Middle frontal gyrus (tissue), 1 donor: ENCODE measurements at regions not wholly inside any gene's neighbourhood (a gene's known extent, or its start where the extent isn't known, plus 50 kb on each side); places are given as distances from the start of the nearest gene placed in this dataset.

Experiments used
- DNase-seq: peaks from one replicate; pipeline ENCODE4 v3.0.0-alpha.2; 2015; ENCODE audit warnings: low spot score; ENCODE audit errors: extremely low spot score

DNA sequence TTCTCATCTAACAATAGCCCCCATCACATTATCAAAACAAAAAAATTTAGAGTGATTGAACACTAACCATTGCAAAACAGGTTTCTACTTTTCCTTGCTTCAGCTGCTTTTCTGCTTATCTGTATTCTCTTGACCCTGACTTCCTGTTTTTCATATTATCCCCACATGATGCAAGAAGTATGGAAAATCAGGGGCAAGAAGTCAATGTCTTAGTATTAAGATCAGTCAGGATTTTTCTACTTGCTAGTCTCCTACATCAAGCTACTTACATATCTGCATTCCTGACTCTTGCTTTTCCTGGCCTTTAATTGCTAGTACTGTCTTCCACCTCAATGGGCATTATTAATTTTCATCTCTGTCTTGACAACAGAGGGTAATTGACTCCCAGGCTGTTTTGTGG, 300.2 kb downstream of the OTOL1 start:
- DNase-seq, result no peak

DNA sequence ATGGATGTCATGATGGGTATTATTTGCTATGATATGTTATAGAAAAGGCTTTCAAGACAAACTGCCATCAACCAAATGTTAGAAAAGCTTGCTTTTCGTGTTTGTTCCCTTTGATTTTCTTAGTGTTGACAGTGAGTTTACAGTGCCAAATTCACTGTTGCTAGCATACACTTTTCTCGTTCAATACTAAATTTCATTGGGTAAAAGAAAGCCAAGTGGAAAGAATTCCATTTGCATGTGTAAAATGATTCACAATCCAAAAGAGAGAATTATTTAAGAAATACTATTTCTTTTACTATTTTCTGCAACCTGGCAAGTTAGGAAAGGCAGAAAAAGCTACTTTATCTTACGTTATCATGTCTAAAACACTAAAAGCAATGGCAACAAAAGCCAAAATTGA, 301.4 kb downstream of the OTOL1 start:
- no peak for DNase-seq

DNA sequence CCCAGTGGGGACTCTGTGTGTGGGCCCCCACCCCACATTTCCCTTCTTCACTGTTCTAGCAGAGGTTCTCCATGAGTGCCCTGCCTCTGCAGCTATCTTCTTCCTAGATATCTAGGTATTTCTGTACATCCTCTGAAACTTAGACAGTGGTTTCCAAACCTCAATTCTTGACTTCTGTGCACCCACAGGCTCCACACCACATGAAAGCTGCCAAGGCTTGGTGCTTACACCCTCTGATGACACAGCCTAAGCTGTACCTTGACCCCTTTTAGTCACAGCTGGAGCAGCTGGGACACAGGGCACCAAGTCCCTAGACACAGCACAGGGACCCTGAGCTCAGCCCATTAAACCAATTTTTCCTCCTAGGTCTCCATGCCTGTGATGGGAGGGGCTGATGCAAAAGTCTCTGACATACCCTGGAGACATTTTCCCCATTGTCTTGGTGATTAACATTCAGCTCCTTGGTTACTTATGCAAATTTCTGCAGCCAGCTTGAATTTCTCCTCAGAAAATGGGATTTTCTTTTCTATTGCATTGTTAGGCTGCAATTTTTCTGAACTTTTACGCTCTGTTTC, 304.5 kb downstream of the OTOL1 start:
- no peak for DNase-seq

DNA sequence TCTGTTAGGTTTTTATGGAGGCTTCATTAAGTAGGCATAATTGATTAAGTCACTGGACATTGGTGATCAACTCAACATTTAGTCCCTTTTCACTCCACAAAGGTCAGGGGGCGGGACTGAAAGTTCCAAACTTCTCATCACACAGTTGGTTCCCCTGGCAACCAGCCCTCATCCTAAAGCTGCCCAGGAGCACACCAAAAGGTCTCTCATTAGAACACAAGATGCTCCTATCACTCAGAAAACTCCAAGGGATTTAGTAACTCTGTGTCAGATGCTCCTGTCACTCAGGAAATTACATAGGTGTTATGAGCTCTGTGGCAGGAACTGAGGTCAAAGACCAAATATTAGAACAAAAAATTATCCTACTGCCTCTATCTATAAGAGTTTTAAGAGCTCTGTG, 321.5 kb downstream of the OTOL1 start:
- no peak for DNase-seq

DNA sequence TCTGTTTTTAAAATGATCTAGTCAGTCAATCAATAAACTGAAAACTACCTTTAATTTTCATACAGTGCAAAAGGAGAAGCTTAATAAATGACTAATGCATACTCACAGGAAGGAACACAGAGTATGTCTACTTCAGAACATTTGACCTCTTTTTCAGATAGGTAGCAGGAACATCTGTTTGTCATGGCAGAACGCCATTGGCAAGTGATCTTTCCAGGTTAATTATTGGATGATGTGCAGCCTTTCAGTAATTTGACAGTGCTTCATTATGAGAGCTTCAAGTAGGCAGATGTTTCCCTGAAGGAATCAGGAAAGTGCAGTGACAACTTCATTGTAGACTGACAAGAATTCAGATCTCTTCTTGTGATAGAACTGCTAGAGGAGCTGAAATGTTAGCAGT, 325.0 kb downstream of the OTOL1 start:
- no peak for DNase-seq

DNA sequence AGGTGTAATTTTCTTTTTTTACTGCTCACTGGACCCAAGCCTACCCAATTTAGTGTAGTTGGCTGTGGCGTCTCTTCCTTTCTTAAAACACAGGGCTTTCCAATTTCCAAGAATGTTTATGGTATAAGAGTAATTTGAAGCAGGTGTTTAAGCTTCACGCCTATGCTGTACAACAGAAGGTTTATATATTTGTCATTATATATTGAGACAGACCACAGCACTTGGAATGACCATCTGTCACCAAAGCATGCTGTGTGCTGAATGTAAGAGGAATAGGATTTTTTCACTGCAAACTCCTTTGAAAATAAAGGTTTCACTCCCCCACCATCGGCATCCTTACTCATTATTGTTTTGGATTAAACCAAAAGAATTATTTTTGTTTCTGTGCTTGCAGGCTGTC, 325.7 kb downstream of the OTOL1 start:
- no peak for DNase-seq

DNA sequence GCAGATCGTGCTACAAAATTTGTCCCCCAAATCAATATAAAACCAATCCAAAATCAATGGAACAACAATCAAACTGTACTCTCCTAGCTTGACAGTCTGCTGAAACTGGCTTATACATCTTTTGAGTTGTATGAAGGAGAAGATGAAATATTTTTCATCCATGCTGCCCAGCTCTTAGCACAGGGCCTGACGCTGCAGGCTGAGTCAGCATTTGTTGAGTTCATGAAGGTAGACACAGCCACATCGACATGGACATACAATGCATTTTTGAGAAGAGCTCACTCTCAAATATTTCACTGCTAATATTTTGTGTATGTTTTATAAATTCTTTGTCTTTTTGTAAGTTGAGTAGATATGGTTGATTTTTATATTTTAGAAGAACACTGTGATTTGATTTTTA, 327.3 kb downstream of the OTOL1 start:
- DNase-seq, result no peak

DNA sequence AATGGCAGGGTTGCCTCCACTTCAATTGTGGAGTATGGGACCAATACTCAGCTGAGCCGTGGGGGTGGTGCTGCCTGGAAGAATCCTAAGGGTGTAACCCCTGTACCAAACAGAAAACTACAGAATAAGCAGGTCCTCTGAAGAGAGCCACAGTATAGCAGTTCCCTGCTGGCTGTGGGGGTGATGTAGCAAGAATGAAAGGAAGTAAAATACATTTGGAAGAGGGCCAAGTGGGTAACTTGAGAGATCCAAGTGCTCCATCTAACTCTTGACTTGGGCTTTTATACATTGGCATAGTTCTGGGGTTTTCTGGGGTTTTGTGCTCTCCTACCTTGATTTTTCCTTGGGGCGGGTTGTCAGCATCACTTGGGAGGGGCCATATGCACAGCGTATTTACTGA, 341.4 kb downstream of the OTOL1 start:
- no peak for DNase-seq

DNA sequence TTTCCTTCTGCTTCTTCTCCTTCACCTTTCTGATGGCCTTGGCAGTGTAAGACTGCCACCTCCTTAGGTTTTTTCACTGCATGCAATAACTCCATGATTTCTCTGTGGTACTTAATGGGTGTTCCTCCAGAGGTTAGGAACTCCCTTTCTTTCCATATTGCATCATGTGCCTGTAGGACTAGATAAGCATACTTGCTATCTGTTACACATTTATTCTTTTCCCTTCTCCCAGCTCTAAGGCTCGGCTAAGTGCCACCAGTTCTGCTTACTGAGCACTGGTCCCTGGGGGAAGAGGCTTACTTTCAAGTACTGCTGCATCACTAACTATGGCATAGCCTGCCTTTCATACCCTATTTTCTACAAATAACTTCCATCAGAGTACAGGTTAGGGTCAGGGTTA, 351.8 kb downstream of the OTOL1 start:
- DNase-seq, result no peak

DNA sequence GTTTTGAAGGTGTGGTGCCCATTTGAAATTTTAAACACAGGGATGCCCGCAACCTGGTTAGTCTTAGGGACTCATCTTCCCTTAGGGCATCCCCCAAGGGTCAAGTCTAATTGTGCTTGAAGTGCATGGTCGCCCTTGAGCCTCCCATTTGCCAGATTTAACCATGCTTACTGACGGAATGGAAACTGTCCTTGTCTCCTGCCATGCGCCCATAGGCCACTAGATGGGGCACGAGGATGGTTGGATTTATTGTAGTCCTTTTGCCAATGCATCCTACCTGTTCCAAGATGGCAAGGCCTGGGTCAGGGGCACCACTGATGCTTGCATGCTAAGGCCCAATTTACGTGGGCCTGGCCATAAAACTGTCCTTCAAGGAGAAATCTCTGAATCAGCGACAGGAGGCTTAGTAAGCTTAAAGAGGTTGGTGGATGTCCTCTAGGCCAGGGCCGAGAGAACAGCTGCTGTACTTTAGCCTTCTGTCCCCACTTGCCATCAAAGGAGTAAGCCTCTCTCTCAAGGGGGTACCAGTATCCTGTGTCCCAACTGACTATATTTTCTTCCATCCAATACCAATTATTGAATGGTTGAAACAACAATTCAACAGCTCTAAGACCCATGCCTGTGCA, 355.4 kb downstream of the OTOL1 start:
- no peak for DNase-seq

DNA sequence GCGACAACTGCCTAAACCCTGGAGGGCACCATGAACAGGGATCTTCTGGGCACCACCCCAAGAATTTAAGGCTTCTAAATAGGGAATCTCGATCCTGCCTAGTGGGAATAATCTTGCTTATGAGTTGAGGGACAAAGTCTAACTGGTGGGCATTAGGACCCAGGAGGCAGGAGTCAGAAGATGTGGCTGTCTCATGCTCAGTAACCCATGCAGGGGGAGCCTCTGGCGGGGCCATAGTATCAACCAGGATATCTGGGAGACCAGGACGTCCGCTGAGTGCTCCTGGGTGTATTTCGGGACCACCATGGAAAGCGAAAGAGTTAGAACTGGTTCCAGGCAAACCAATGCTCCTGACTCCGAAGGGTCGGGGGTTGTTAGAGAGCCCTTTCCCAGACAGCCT, 356.1 kb downstream of the OTOL1 start:
- DNase-seq, result no peak

DNA sequence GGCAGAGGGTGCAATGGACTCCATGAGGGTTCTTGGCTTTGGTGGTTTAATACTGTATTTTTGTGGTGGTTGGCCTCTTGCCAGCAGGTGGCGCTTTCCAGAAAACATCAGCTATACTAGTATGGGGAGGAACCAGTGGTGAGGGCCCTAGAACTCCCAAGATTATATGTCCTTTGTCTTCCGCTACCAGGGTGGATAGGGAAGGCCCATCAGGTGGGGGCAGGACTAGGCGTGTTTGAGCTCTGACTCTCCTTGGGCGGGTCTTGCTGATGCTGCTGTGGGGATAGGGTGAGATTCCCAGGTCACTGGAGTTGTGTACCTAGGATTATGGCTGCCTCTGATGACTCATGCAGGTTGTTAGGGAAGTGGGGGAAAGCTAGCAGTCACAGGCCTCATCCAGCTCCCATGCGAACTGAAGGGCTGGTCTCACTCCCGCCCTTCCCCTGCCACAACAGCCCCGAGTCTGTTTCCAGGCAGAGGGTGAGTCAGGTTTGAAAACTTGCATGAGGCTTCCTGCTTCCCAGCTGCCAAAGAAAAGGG, 357.7 kb downstream of the OTOL1 start:
- DNase-seq, result no peak

DNA sequence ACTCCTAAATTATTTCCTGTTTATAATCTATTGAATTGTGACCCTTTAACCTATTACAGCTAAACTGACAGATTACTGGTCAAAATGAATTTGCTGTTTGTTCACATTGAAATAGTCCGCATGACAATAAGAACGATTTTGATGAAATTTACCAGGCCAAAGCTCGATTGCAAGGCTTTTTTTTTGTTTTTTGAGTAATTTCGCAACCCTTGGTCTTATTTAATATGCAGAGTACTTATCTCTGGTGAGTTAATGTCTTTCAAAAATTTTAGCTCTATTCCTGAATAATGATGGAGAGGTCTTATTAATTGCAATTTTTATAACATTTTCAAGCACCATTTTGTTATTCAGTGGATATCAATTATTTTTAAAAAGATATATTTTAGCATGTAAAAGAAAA, 362.4 kb downstream of the OTOL1 start:
- DNase-seq, result no peak

DNA sequence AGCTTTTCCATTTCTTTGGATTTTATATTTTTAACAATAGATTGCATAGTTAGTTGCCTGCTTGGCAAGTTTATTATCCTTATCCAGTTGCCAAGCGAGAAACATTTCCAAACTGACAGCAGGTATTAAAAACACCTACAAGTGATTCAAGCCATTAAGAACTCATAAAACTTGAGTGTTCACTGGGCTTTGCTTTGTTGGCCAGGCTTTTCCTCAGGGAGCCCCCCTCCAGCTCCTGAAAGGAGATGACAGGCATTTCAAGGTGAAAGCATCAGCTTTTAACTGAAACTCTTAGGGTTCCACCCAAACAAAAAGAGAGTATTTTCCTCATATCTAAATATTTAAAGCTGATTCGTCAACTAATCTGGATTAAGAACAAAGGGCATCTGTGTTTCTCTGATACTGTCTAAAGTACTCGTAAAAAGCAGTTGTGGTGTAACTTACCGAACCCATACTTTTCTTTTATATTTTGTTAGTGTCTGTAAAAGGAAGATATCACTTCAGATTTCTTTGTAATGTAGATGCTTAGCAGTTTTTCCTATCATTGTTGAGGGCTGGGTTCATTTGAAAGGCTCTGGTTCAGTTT, 363.4 kb downstream of the OTOL1 start:
- no peak for DNase-seq

DNA sequence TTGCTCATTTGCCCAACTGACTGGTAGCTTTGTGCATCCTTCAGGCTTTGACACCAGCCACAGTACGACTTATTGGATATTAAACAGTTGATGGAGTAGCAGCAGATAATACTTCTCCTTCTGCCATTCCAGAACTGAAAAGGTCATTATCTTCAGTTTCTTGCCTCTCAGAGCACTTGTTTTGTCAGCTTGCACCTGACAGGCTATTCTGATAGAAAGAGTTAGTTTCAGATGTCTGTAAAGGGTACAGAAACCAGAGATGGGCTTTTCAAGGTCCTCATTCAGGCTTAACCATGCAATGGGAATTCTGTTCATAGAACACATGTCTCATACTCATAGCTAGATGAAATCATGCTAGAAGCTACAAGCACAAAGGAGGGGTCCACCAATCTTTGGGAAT, 367.2 kb downstream of the OTOL1 start:
- DNase-seq, result no peak

DNA sequence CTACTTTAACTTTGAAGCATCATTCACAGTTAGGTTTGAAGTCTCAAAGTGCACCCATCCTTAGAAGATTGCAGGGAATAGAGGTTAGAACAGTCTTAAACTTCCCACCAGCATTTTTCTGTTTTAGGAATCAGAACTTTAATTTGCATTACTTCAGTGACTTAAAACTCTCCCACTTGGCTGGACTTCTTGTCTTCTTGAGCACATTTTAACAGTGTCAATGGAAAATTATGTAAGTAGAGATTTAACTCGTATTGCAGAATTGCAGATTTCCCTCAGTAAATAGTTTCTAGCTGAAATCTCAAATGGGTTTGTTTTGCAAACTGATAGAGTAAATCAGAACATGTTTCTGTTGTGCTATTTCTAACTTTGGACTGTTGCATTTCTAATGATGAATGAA, 369.6 kb downstream of the OTOL1 start:
- no peak for DNase-seq

DNA sequence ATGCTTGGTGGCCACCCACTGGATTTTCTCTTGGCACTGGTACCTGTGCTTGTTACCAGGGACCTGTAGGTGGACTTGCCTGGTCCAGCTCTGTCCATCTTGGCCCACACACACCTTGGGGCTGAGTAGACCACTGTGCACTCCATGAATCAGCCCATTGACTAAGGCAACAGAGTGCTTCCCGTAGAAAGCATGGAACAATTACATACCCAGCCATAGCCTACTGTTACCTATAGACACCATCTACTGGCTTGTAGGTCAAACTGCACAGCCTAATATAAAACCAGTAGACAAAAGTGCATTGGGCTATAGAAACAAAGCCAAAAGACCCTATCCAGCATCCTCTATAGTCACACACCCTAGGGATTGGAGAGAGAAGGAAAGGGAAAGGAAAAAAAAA, 378.9 kb downstream of the OTOL1 start:
- DNase-seq, result no peak

DNA sequence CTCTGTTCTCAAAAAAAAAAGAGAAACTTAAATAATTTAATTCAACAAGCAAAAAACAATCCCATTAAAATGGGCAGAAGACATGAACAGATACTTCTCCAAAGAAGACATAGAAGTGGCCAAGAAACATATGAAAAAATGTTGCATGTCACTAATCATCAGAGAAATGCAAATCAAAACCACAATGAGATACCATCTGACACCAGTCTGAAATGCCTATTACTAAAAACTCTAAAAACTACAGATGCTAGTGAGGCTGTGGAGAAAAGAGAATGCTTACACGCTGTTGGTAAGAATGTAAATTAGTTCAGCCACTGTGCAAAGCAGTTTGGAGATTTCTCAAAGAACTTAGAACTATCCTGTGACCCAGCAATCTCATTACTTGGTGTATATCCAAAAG, 382.9 kb downstream of the OTOL1 start:
- DNase-seq, result no peak

DNA sequence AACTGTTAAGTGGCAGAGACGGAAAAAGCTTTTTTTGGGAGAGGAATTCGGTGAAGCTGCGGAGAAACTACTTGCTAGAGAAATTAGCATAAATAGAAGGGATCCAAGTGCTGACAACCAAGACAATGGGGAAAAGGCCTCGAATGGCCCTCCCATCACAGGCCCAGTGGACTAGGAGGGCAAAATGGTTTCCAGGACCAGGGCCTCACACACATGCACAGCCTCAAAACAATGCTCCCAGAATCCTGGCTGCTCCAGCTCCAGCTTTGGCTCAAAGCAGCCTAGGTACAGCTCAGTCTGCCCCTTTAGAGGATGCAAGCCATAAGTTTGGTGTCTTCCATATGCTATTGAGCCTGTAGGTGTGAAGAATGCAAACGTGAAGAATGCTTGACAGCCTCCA, 388.2 kb downstream of the OTOL1 start:
- no peak for DNase-seq

DNA sequence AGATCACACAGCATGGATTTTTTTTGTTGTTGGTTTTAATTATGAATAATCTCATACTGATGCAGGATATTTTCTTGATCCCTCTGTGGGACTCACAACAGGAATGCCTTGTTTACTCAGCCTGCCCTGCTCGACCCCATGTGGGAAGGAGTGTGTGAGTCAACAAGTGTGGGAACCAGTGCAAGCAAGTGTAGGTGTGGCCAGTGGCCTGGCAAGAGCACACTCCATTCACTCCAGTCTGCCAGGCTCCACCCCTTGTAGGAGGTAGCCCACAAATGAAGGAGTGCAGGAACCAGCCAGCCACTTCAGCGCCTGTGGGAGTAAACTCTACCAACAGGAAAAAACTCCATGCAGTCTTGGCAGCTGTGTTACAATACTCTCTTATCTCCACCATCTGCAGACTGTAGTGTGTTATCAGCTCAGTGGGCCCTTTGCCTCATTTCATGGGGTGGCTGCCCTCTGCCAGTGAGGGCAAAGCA, 393.6 kb downstream of the OTOL1 start:
- DNase-seq, result no peak

DNA sequence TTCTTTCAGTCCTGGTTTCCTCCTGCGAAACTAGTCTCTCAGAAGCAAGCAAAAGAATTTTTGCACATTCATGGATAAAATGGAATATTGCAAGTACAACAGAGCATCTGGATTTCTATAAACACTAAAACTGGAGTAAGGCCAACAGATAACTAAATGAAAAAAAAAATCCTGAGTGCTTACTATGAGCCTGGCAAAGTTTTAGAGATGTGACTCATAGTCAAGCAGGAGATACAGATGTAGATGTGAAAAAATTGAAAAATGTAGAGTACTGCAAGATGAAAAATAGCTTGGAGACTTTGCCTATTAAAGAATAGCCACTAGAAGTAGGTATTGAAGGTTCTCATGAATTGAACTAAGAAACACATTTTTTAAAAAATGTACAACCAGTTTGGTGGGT, 397.4 kb downstream of the OTOL1 start:
- no peak for DNase-seq

DNA sequence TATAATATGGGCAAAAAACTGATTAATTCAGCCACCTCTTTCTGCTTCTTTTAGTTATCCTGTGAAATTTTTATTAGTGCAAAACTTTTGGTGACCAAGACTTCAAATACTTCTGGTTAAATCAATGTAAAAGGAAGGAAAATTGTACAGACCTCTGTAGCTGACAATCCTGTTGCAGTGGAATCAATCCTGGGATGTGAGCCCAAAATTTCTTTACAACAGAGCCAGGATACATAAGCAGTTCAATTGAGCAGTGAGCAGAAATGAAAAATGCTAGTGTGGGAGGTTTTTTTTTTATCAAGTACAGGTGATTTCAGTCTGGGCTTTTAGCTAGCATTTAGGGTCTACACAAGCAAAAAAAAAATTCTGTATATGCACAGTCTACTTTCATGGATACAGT, 398.0 kb downstream of the OTOL1 start:
- no peak for DNase-seq

DNA sequence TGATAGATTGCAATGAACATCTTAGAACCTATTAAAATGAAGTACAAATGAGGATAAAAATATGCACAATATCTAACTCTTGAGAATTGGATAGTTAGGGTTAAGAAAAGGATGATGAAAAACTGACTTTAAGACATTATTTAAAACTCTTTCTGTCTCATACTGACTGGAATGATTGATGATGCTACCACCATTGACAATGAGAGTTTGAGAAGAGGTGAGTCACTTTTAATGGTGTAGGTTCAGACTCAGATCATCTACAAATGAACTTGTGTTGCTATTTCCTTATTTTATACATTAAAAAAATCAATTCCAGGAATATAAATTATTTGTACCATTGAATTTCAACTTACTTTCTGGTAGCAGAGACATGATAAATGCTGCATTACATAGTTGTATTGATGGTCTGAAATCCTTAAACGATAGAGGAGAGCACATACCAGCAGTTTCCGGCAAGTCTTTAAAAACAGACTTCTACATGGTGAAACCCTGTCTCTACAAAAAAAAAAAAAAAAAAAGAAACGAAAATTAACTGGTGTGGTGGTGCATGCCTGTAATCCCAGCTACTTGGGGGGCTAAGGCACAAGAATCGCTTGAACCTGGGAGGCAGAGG, 409.0 kb downstream of the OTOL1 start:
- no peak for DNase-seq
